ENCODE measurements at regions not wholly inside any gene's neighbourhood (a gene's known extent, or its start where the extent isn't known, plus 50 kb on each side); places are given as distances from the start of the nearest gene placed in this dataset.

GRCh38 chr13:68481130-68481529 is 1251.0 kb upstream of the PCDH9 start:
- TF ChIP-seq POLR2AphosphoS5 (IDR thresholded peaks at IDR 0.05; ENCODE audit: borderline replicate concordance, low read depth, low read length) (no peak), EZH2 (IDR thresholded peaks at IDR 0.05) (no peak), FOXP2 (optimal IDR thresholded peaks at IDR 0.05; ENCODE audit: control extremely low read depth, extremely low read length, insufficient read depth) (no peak)

Measured in SK-N-MC (cell line).